ENCODE measurements at regions not wholly inside any gene's neighbourhood (a gene's known extent, or its start where the extent isn't known, plus 50 kb on each side); places are given as distances from the start of the nearest gene placed in this dataset.

DNA sequence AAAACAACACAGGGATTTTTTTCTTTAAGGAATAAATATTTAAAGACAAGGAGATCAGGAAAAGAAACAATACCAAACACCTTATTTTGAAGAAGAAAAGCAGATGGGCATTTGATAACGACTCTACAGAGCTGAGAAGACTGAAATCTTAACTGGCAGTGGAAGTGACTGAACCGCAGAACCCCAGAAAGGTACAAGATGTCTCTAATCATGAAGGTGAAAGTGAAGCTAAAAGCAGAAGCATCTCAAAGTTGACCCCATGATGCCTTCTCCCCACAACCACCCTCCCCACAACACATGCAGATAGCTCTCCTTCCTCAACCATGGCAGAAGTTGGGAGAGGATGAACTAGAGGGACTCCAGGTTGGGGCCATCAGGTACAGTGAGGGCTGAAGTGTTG, 129.6 kb downstream of the ZNF648 start:
- TF ChIP-seq, protein P1, sequence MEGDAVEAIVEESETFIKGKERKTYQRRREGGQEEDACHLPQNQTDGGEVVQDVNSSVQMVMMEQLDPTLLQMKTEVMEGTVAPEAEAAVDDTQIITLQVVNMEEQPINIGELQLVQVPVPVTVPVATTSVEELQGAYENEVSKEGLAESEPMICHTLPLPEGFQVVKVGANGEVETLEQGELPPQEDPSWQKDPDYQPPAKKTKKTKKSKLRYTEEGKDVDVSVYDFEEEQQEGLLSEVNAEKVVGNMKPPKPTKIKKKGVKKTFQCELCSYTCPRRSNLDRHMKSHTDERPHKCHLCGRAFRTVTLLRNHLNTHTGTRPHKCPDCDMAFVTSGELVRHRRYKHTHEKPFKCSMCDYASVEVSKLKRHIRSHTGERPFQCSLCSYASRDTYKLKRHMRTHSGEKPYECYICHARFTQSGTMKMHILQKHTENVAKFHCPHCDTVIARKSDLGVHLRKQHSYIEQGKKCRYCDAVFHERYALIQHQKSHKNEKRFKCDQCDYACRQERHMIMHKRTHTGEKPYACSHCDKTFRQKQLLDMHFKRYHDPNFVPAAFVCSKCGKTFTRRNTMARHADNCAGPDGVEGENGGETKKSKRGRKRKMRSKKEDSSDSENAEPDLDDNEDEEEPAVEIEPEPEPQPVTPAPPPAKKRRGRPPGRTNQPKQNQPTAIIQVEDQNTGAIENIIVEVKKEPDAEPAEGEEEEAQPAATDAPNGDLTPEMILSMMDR (IDR thresholded peaks at IDR 0.05; ENCODE audit: low read length): no peak
- TF ChIP-seq EZH2phosphoT487 (IDR thresholded peaks at IDR 0.05; ENCODE audit: low read length): no peak

All from MM.1S (cell line).